ENCODE measurements at regions not wholly inside any gene's neighbourhood (a gene's known extent, or its start where the extent isn't known, plus 50 kb on each side); places are given as distances from the start of the nearest gene placed in this dataset.

DNA sequence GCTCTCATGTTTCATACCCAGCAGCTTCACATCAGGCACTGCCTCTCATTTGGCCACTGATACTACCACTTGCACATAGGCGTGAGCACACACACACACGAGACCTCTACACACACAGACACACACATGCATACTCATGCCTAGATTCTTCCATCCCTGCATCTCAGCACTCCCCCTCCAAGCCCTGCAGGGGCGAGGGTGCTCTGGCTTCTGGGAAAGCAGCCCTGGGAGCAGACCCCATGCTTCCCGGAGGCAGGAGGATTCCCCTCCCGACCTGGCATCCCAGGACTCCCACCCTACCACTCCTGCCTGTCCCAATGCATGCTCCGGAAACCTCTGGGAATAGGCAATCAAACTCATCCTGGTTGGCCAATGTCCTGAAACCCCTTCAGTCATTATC, 89.1 kb upstream of the SMNDC1 start:
- TF ChIP-seq, protein P1, sequence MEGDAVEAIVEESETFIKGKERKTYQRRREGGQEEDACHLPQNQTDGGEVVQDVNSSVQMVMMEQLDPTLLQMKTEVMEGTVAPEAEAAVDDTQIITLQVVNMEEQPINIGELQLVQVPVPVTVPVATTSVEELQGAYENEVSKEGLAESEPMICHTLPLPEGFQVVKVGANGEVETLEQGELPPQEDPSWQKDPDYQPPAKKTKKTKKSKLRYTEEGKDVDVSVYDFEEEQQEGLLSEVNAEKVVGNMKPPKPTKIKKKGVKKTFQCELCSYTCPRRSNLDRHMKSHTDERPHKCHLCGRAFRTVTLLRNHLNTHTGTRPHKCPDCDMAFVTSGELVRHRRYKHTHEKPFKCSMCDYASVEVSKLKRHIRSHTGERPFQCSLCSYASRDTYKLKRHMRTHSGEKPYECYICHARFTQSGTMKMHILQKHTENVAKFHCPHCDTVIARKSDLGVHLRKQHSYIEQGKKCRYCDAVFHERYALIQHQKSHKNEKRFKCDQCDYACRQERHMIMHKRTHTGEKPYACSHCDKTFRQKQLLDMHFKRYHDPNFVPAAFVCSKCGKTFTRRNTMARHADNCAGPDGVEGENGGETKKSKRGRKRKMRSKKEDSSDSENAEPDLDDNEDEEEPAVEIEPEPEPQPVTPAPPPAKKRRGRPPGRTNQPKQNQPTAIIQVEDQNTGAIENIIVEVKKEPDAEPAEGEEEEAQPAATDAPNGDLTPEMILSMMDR (IDR thresholded peaks at IDR 0.05; ENCODE audit: poor library complexity): no peak
- TF ChIP-seq EZH2phosphoT487 (IDR thresholded peaks at IDR 0.05; ENCODE audit: low read depth, severe bottlenecking, unreplicated experiment) (no peak), EZH2 (IDR thresholded peaks at IDR 0.05; ENCODE audit: borderline replicate concordance) (no peak)
